Transverse colon (tissue), 3 donors: ENCODE measurements at regions not wholly inside any gene's neighbourhood (a gene's known extent, or its start where the extent isn't known, plus 50 kb on each side); places are given as distances from the start of the nearest gene placed in this dataset.

ENCODE experiments used
- CTCF ChIP-seq, 5 experiments: fragments of 200-600 bp in 3 of 5; fragments of 450-650 bp in 2 of 5; sonication (generic) in 3 of 5; IDR thresholded peaks; 1 replicate in 2 of 5; 2 replicates in 3 of 5; pipeline ENCODE4 v1.5.1; 2016 to 2017; ENCODE audit warnings: antibody characterized with exemption in 5 of 5, inconsistent platforms in 3 of 5, mild to moderate bottlenecking in 2 of 5, moderate library complexity in 1 of 5
- POLR2A ChIP-seq: fragments of 450-650 bp; IDR thresholded peaks from one replicate; pipeline ENCODE4 v1.6.1; 2016; ENCODE audit warnings: antibody characterized with exemption, mild to moderate bottlenecking, moderate library complexity

- TF ChIP-seq CTCF (IDR thresholded peaks at IDR 0.05) (no peak), POLR2A (no peak)
Observed at GRCh38 chr3:170746175-170746942, 123.6 kb downstream of the RPL22L1 start.
